H1 (cell line): ENCODE measurements at regions not wholly inside any gene's neighbourhood (a gene's known extent, or its start where the extent isn't known, plus 50 kb on each side); places are given as distances from the start of the nearest gene placed in this dataset.

Experiments
- TF ChIP-seq, protein P1 (sequence below), 3 experiments: IDR thresholded peaks; 1 replicate in 2 of 3; 2 replicates in 1 of 3; pipeline versions ENCODE4 v1.5.1 to v1.6.1; 2011; ENCODE audit warnings: low read length in 3 of 3, mild to moderate bottlenecking in 3 of 3, inconsistent platforms in 2 of 3, low read depth in 1 of 3, moderate library complexity in 1 of 3; ENCODE audit not compliant: insufficient read depth in 1 of 3; ENCODE audit errors: control extremely low read depth in 1 of 3
- TF ChIP-seq, protein P2 (sequence below): fragments of 300-600 bp; sonication (generic); IDR thresholded peaks from 2 replicates; pipeline ENCODE4 v1.7.1; 2012; ENCODE audit warnings: low read length, moderate library complexity, mild to moderate bottlenecking, inconsistent platforms; ENCODE audit not compliant: insufficient replicate concordance

DNA sequence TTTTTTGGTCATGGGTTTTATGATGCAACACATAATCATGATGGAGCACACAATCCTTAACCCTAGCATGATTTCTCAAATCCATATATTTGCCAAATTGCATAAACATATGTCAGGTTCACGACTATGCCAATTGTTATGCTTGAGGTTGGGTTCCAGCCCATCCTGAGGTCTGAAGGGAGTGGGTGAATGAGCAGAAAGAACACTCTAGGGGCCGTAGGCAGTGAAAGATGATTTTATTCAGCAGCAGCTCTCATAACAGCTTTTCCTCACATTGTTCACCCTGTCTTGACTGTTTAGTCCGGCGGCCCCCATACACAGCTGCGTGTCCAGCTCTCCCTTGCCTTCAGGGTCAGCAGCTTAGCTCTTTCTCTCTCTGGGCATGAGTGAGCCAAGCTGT, 627.7 kb downstream of the PLA2G4A start:
- TF ChIP-seq, protein P1, sequence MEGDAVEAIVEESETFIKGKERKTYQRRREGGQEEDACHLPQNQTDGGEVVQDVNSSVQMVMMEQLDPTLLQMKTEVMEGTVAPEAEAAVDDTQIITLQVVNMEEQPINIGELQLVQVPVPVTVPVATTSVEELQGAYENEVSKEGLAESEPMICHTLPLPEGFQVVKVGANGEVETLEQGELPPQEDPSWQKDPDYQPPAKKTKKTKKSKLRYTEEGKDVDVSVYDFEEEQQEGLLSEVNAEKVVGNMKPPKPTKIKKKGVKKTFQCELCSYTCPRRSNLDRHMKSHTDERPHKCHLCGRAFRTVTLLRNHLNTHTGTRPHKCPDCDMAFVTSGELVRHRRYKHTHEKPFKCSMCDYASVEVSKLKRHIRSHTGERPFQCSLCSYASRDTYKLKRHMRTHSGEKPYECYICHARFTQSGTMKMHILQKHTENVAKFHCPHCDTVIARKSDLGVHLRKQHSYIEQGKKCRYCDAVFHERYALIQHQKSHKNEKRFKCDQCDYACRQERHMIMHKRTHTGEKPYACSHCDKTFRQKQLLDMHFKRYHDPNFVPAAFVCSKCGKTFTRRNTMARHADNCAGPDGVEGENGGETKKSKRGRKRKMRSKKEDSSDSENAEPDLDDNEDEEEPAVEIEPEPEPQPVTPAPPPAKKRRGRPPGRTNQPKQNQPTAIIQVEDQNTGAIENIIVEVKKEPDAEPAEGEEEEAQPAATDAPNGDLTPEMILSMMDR (IDR thresholded peaks at IDR 0.05; ENCODE audit: control extremely low read depth in 1 of 3, insufficient read depth in 1 of 3, low read depth in 1 of 3, low read length in 3 of 3): no peak
- TF ChIP-seq, protein P2, sequence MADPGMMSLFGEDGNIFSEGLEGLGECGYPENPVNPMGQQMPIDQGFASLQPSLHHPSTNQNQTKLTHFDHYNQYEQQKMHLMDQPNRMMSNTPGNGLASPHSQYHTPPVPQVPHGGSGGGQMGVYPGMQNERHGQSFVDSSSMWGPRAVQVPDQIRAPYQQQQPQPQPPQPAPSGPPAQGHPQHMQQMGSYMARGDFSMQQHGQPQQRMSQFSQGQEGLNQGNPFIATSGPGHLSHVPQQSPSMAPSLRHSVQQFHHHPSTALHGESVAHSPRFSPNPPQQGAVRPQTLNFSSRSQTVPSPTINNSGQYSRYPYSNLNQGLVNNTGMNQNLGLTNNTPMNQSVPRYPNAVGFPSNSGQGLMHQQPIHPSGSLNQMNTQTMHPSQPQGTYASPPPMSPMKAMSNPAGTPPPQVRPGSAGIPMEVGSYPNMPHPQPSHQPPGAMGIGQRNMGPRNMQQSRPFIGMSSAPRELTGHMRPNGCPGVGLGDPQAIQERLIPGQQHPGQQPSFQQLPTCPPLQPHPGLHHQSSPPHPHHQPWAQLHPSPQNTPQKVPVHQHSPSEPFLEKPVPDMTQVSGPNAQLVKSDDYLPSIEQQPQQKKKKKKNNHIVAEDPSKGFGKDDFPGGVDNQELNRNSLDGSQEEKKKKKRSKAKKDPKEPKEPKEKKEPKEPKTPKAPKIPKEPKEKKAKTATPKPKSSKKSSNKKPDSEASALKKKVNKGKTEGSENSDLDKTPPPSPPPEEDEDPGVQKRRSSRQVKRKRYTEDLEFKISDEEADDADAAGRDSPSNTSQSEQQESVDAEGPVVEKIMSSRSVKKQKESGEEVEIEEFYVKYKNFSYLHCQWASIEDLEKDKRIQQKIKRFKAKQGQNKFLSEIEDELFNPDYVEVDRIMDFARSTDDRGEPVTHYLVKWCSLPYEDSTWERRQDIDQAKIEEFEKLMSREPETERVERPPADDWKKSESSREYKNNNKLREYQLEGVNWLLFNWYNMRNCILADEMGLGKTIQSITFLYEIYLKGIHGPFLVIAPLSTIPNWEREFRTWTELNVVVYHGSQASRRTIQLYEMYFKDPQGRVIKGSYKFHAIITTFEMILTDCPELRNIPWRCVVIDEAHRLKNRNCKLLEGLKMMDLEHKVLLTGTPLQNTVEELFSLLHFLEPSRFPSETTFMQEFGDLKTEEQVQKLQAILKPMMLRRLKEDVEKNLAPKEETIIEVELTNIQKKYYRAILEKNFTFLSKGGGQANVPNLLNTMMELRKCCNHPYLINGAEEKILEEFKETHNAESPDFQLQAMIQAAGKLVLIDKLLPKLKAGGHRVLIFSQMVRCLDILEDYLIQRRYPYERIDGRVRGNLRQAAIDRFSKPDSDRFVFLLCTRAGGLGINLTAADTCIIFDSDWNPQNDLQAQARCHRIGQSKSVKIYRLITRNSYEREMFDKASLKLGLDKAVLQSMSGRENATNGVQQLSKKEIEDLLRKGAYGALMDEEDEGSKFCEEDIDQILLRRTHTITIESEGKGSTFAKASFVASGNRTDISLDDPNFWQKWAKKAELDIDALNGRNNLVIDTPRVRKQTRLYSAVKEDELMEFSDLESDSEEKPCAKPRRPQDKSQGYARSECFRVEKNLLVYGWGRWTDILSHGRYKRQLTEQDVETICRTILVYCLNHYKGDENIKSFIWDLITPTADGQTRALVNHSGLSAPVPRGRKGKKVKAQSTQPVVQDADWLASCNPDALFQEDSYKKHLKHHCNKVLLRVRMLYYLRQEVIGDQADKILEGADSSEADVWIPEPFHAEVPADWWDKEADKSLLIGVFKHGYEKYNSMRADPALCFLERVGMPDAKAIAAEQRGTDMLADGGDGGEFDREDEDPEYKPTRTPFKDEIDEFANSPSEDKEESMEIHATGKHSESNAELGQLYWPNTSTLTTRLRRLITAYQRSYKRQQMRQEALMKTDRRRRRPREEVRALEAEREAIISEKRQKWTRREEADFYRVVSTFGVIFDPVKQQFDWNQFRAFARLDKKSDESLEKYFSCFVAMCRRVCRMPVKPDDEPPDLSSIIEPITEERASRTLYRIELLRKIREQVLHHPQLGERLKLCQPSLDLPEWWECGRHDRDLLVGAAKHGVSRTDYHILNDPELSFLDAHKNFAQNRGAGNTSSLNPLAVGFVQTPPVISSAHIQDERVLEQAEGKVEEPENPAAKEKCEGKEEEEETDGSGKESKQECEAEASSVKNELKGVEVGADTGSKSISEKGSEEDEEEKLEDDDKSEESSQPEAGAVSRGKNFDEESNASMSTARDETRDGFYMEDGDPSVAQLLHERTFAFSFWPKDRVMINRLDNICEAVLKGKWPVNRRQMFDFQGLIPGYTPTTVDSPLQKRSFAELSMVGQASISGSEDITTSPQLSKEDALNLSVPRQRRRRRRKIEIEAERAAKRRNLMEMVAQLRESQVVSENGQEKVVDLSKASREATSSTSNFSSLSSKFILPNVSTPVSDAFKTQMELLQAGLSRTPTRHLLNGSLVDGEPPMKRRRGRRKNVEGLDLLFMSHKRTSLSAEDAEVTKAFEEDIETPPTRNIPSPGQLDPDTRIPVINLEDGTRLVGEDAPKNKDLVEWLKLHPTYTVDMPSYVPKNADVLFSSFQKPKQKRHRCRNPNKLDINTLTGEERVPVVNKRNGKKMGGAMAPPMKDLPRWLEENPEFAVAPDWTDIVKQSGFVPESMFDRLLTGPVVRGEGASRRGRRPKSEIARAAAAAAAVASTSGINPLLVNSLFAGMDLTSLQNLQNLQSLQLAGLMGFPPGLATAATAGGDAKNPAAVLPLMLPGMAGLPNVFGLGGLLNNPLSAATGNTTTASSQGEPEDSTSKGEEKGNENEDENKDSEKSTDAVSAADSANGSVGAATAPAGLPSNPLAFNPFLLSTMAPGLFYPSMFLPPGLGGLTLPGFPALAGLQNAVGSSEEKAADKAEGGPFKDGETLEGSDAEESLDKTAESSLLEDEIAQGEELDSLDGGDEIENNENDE: no peak
